Activated T-helper 17 cell treated with anti-CD3 and anti-CD28 coated beads, Interleukin-2, amount 50 U/mL, for 72 hours (primary cell): ENCODE measurements at regions not wholly inside any gene's neighbourhood (a gene's known extent, or its start where the extent isn't known, plus 50 kb on each side); places are given as distances from the start of the nearest gene placed in this dataset.

Experiments
- ATAC-seq: fragments of 150-1000 bp; cut with Tn5 transposase; replicated peaks from 2 replicates; pipeline ENCODE4 v1.10.0; 2021; ENCODE audit warnings: mild to moderate bottlenecking, moderate library complexity
- H3K27ac Mint-ChIP-seq: one replicate; pipeline ENCODE4 v1.8.0; 2022; ENCODE audit warnings: mixed read lengths
- H3K27me3 Mint-ChIP-seq: one replicate; pipeline ENCODE4 v1.8.0; 2022; ENCODE audit warnings: mixed read lengths
- H3K36me3 Mint-ChIP-seq: one replicate; pipeline ENCODE4 v1.8.0; 2022; ENCODE audit warnings: low read depth, mild to moderate bottlenecking, mixed read lengths
- H3K4me1 Mint-ChIP-seq: one replicate; pipeline ENCODE4 v1.8.0; 2022; ENCODE audit warnings: mixed read lengths
- H3K4me3 Mint-ChIP-seq: one replicate; pipeline ENCODE4 v1.8.0; 2022; ENCODE audit warnings: mild to moderate bottlenecking, mixed read lengths
- H3K9me3 Mint-ChIP-seq: one replicate; pipeline ENCODE4 v1.8.0; 2022; ENCODE audit warnings: mixed read lengths

DNA sequence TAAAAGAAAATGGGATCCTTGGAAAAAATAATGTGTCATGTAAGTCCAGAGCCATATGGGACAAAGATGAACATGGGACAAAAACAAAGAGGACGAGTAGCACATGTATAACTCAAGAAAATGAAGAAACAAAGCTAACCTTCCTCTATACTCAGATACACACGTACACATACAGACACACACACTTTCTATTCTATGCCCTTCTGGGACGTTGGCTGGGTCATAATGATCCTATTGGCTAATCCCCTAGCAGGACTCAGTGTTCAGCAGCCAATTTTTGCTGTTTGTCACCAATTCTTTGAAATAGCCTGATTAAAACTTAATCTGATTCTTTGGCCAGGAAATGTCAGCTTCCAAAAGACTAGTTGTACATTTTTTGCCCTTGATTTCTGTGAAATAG, 189.4 kb upstream of the FOXG1 start:
- H3K27me3 Mint-ChIP-seq: no peaks in the 10 kb centered on the region
- ATAC-seq: no peak
- peaks cover 17% of the 10 kb centered on the region for H3K9me3 Mint-ChIP-seq
- H3K4me1 Mint-ChIP-seq: no peaks in the 10 kb centered on the region
- no peak overlapping the region for H3K27ac Mint-ChIP-seq
- no peak overlapping the region for H3K4me3 Mint-ChIP-seq
- no peaks in the 10 kb centered on the region for H3K36me3 Mint-ChIP-seq

DNA sequence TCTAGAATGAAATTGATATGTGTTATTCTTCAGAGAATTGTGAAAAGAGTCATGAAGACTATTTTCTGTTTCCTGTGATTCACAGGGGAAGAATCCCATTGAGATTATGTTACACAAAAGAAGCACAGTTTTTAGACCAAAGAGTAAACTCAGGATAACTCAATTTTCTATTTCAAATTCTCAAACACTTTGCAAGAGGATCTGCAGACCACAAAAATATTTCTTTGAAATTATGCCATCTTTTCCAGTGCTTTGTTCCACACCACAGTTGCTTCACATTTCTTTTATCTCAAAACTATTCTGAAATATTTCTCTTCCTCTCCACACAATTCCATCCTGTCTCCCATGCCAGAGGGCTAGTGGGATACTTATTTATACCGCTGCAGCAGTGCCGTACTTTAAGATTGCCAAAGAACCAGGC, 188.9 kb upstream of the FOXG1 start:
- Mint-ChIP-seq H3K27ac (no peak overlapping the region), H3K9me3 (peaks cover 15% of the 10 kb centered on the region), H3K36me3 (no peaks in the 10 kb centered on the region), H3K4me3 (no peak overlapping the region), H3K4me1 (no peaks in the 10 kb centered on the region), H3K27me3 (no peaks in the 10 kb centered on the region)
- no peak for ATAC-seq

DNA sequence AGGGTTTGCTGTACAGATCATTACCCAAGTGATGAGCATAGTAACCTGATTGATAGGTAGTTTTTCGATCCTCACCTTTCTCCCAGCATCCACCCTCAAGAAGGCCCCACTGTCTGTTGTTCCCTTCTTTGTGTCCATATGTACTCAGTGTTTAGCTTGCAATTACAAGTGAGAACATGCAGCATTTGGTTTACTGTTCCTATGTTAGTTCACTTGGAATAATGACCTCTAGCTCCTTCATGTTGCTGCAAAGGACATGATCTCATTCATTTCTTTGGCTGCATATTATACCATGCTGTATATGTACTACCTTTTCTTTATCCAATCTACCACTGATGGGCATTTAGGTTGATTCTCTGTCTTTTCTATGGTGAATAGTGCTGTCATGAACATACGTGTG, 181.6 kb upstream of the FOXG1 start:
- Mint-ChIP-seq H3K9me3 (peaks cover 17% of the 10 kb centered on the region), H3K36me3 (no peaks in the 10 kb centered on the region), H3K4me1 (no peaks in the 10 kb centered on the region), H3K27me3 (no peaks in the 10 kb centered on the region), H3K27ac (no peak overlapping the region), H3K4me3 (no peak overlapping the region)
- no peak for ATAC-seq

DNA sequence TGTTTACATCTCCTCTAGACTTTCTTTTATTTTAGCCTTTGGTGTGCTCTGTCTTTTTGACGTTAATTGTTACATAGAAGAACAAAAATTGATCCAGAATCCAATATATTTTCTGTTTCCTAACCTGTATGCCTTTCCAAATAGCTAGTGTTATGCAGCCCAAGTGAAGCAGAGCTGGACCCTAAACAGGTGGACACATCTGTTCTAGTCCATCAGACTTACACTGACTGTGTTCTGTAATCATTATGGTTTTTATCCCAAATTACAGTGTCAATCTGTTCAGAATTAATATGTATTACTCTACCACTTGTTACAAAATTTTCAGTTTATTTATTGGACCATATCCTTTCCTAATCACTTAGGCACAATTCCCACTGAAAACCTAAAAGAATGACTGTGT, 176.8 kb upstream of the FOXG1 start:
- no peaks in the 10 kb centered on the region for H3K27me3 Mint-ChIP-seq
- no peaks in the 10 kb centered on the region for H3K4me1 Mint-ChIP-seq
- no peak for ATAC-seq
- H3K36me3 Mint-ChIP-seq: no peaks in the 10 kb centered on the region
- peaks cover 19% of the 10 kb centered on the region for H3K9me3 Mint-ChIP-seq
- H3K4me3 Mint-ChIP-seq: no peak overlapping the region
- H3K27ac Mint-ChIP-seq: no peak overlapping the region

DNA sequence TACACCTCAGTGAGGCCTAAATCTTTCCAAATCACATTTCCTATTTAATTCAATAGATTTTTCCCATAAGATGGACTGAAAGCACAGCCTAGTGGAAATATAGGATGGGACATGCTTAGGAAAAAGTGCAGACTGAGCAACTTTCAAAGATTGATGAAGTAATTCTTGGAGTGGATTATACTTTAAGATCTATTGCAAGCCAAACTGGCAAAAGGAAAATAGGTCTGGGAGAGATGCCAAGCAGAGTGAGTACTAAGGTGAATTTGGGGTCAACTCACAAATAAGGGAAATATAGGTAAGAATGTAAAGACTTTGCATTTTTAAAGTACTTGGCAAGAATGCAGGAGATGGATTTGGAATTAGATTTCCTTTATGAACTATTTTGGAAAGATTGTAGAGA, 170.2 kb upstream of the FOXG1 start:
- Mint-ChIP-seq H3K36me3 (no peaks in the 10 kb centered on the region), H3K4me1 (no peaks in the 10 kb centered on the region), H3K27ac (no peak overlapping the region), H3K4me3 (no peak overlapping the region), H3K27me3 (no peaks in the 10 kb centered on the region), H3K9me3 (peaks cover 18% of the 10 kb centered on the region)
- ATAC-seq: no peak

DNA sequence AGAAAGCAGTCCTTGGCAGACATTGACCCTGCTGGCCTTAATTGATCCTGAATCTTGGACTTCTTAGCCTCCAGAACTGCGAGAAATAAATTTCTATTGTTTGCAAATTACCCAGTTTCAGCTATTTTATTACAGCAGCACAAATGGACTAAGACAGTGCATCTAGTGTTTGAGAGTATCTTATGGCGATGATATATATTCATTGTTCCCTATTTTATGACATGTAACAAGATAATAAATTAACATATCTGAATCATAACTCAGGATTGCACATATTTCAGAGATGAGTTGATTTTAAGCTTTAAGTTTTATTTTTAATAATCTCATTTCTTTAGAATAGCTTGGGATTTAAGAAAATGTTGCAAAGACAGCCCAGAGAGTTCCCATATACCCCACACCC, 167.4 kb upstream of the FOXG1 start:
- no peak for ATAC-seq

DNA sequence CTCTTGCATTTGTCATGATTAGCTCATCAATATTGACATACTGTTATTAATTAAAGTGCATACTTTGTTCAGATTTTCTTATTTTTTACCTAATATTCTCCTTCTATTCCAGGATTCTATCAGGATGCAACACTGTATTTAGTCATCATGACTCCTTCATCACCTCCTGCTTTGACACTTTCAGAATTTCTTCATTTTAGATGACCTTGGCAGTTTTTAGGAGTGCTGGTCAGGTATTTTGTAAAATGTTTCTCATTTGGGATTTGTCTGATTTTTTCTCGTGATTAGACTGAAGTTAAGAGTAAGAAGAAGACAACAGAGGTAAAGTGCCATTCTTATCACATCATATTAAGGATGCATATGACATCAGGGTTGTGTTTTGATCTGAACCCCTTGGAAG, 167.0 kb upstream of the FOXG1 start:
- ATAC-seq: no peak
- H3K9me3 Mint-ChIP-seq: peaks cover 31% of the 10 kb centered on the region
- no peak overlapping the region for H3K4me3 Mint-ChIP-seq
- H3K4me1 Mint-ChIP-seq: no peaks in the 10 kb centered on the region
- no peaks in the 10 kb centered on the region for H3K36me3 Mint-ChIP-seq
- no peak overlapping the region for H3K27ac Mint-ChIP-seq
- no peaks in the 10 kb centered on the region for H3K27me3 Mint-ChIP-seq

More for the DNA sequence above, 167.4 kb upstream of the FOXG1 start:
- Mint-ChIP-seq H3K27me3 (no peaks in the 10 kb centered on the region), H3K27ac (no peak overlapping the region), H3K4me3 (no peak overlapping the region), H3K4me1 (no peaks in the 10 kb centered on the region), H3K9me3 (peaks cover 32% of the 10 kb centered on the region), H3K36me3 (no peaks in the 10 kb centered on the region)

DNA sequence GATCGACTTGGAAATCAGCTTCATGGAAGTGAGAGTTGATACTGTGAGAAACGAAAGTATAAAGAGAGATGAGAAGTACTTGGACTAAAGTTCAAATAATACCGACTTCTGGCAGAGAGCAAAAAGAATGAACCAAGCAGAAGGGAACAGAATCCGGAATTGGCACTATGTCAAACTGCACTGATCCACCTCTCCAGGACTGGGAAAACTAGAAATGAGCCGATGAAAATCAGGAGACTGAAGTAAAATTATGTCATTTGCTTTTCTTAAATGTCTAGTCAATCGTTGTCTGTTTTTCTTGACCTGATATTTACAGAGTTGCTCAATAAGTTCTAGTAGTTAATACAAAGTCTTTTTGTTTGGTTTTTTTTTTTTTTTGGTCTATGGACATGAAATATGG, 163.0 kb upstream of the FOXG1 start:
- peaks cover 15% of the 10 kb centered on the region for H3K9me3 Mint-ChIP-seq
- no peaks in the 10 kb centered on the region for H3K36me3 Mint-ChIP-seq
- ATAC-seq: no peak
- H3K27ac Mint-ChIP-seq: no peak overlapping the region
- H3K27me3 Mint-ChIP-seq: no peaks in the 10 kb centered on the region
- H3K4me3 Mint-ChIP-seq: no peak overlapping the region
- no peaks in the 10 kb centered on the region for H3K4me1 Mint-ChIP-seq

DNA sequence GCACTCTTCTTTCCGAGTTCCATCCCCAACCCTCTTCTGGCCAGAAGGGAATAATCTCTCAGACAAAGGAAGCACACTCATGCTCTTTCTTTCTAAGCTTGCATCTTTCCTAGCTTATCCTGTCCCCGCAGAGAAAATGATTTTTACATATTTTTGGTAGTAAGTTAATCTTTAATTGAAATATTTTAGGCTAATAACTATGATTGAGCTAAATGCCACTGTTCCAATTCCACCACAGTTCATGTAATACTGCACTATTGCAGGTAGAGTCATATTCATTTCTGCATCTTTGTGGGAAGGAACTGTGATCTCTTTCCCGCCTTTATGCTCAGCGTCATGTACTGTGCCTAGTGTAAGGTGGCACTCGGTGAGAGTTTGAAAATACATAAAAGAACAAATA, 158.9 kb upstream of the FOXG1 start:
- Mint-ChIP-seq H3K36me3 (no peaks in the 10 kb centered on the region), H3K27ac (no peak overlapping the region), H3K4me3 (no peak overlapping the region), H3K4me1 (no peaks in the 10 kb centered on the region), H3K27me3 (no peaks in the 10 kb centered on the region), H3K9me3 (peaks cover 7% of the 10 kb centered on the region)
- ATAC-seq: no peak

DNA sequence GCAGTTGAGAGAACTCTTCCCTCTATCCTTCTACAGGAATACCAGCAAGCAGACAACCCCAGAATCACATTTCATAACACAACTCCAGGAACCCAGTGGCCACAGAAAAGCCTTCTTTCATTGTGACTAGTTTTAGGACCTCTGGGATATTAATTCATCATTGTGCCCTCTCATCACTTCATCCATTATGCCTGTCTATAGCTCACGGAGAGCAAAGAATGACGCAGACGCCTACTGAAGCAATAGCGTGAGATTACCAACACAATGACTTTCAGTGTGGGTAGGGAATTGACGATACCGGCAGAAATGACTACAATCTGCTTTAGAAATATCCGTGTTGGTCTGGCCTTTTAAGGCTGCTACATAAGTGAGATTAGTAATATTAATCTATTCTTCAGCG, 158.1 kb upstream of the FOXG1 start:
- Mint-ChIP-seq H3K4me3 (no peak overlapping the region), H3K4me1 (no peaks in the 10 kb centered on the region), H3K9me3 (peaks cover 2% of the 10 kb centered on the region), H3K27ac (no peak overlapping the region), H3K36me3 (no peaks in the 10 kb centered on the region), H3K27me3 (no peaks in the 10 kb centered on the region)
- ATAC-seq: no peak

DNA sequence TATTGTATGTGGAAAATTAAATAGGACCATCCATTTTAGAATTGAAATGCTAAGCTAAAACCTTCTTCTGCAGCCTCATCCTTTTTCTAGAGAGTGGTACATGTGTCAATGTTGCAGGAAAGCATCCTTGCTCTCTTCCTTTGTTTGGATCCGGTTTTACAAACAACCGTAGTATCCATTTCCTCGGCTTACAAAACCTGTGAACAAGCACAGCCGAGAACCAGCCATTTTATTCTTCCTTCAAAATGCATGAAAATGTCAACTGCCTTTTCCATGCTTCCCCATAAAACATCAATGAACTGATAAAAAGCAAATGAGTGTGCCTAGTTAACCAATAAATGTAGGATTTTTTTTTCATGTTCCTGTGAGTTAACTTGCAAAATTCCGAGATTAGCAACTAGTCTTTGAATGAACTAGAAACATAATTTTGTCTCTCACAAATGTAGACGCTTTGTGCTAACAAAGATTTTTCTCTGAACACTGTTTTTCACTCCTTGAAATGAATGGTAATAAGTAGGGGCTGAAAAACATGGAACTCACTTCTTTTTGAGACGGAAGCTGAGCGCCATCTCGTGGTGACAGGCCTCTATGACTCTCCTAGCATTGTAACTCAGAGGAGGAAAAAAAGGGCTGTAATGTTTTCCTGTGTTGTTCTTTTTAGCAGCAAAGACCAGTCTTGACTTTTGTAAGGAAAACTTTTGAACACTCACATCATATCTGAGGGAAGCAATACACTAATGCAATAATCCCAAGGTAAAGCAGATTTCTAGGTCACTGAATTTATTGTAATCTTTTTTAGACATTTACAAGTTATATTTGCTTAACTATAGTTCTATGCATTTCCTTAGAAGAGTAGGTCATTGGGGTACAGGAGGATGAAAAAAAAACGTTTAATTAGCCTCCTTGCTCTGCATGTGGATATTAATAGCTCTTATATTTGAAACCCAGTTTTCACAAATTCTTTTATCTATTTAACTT, 157.4 kb upstream of the FOXG1 start:
- Mint-ChIP-seq H3K9me3 (peaks cover 7% of the 10 kb centered on the region), H3K27me3 (no peaks in the 10 kb centered on the region), H3K27ac (no peak overlapping the region), H3K4me3 (no peak overlapping the region), H3K36me3 (no peaks in the 10 kb centered on the region), H3K4me1 (no peaks in the 10 kb centered on the region)
- no peak for ATAC-seq

DNA sequence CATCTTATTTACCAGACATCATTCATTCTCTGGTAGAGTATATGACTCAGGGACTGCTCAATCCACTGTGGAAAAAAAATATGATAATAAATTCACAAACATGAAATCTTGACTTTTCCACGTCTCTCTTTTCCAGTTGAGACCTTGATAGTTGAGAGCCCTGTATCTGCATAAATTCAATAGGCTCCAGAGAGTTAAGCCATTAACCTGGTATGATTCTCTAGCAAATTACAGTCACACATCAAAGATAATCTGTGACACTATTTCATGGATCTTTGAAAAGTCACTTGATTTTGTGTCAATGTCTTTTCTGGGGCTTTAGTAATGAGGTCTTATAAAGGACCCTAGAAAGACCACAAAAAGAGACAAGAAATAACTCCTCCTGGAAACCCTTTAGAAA, 154.2 kb upstream of the FOXG1 start:
- Mint-ChIP-seq H3K4me3 (no peak overlapping the region), H3K36me3 (no peaks in the 10 kb centered on the region), H3K4me1 (no peaks in the 10 kb centered on the region), H3K27me3 (no peaks in the 10 kb centered on the region), H3K27ac (no peak overlapping the region), H3K9me3 (peaks cover 12% of the 10 kb centered on the region)
- ATAC-seq: no peak

DNA sequence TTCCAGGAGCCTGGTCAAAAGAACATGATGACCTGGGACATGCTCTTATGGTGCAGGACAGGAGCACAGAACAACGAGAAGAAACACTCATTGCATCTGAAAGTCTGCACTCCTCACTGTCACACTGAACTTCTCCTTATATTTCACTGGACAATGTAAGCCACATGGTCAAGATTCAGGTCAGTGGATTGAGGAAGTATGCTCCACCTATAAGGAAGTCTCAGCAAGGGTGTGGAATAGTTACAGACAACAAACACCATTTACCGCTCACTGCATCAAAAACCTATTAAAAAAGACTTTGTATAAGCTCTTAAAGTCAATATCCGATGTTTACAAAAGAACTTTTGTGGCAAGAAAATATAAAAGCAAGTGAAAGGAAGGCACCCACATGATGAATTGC, 153.1 kb upstream of the FOXG1 start:
- H3K27me3 Mint-ChIP-seq: no peaks in the 10 kb centered on the region
- peaks cover 12% of the 10 kb centered on the region for H3K9me3 Mint-ChIP-seq
- no peak overlapping the region for H3K27ac Mint-ChIP-seq
- no peak for ATAC-seq
- no peaks in the 10 kb centered on the region for H3K4me1 Mint-ChIP-seq
- H3K36me3 Mint-ChIP-seq: no peaks in the 10 kb centered on the region
- H3K4me3 Mint-ChIP-seq: no peak overlapping the region

DNA sequence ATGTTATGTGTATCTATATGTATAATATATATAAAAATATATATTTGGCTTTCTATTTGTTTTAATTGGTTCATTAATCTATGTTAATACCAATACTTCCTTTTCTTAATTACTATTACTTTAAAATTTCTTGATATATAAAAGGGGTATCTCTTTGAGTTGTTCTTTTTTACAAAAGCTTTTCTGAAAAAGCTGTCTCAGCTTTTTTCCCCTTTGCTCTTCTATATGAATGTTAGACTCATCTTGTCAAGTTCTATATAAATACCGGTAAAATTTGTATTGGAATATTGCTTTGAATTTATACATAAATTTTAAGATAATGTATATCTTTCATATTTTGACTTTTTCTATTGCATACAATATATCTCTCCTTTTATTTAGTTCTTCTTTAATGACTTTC, 139.8 kb upstream of the FOXG1 start:
- Mint-ChIP-seq H3K27me3 (no peaks in the 10 kb centered on the region), H3K4me1 (no peaks in the 10 kb centered on the region), H3K27ac (no peak overlapping the region), H3K36me3 (no peaks in the 10 kb centered on the region), H3K4me3 (no peak overlapping the region), H3K9me3 (peaks cover 14% of the 10 kb centered on the region)
- no peak for ATAC-seq

DNA sequence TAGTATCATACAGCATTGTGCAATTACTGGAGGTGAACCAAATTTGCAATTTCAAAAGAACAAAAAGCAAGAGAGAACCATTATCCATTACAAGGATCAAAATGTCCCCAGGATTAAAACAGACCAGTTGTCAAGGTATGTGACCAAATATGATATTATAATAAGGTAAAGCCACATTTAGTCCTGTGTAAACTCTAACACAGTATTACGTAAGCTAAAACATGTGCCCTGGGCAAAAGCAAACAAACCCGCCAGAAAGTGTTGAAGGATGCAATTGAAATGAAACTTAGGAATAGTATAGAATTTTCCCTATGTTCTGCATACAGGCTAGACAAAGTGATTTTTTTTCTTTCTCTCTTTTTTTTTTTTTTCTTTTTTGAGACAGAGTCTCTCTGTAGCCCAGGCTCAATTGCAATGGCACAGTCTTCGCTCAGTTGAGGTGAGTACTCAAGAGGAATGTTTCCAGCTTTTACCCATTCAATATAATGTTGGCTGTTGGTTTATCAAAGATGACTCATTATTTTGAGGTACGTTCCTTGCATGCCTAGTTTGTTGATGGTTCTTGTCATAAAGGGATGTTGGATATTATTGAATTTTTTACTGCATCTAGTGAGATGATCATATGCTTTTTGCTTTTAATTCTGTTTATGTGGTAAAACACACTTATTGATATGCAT, 137.1 kb upstream of the FOXG1 start:
- no peak for ATAC-seq
- peaks cover 17% of the 10 kb centered on the region for H3K9me3 Mint-ChIP-seq
- H3K4me3 Mint-ChIP-seq: no peak overlapping the region
- no peak overlapping the region for H3K27ac Mint-ChIP-seq
- H3K27me3 Mint-ChIP-seq: no peaks in the 10 kb centered on the region
- no peaks in the 10 kb centered on the region for H3K4me1 Mint-ChIP-seq
- H3K36me3 Mint-ChIP-seq: no peaks in the 10 kb centered on the region
